Kidney epithelial cell (primary cell): ENCODE measurements at regions not wholly inside any gene's neighbourhood (a gene's known extent, or its start where the extent isn't known, plus 50 kb on each side); places are given as distances from the start of the nearest gene placed in this dataset.
A peak's percentile ranks its signal among the peaks of the same experiment; 100 is the strongest.

Source experiments
- DNase-seq: peaks from one replicate; pipeline ENCODE4 v3.0.0-alpha.2; 2010; ENCODE audit warnings: low read depth
- H3K27me3 ChIP-seq: 2 replicates; pipeline ENCODE4 v1.6.0; 2011; ENCODE audit warnings: low read length; ENCODE audit not compliant: control insufficient read depth, insufficient read depth
- H3K36me3 ChIP-seq: 2 replicates; pipeline ENCODE4 v1.5.1; 2011; ENCODE audit warnings: low read length; ENCODE audit not compliant: control insufficient read depth, insufficient read depth
- H3K4me3 ChIP-seq: 2 replicates; pipeline ENCODE4 v1.5.1; 2011; ENCODE audit warnings: low read depth, mild to moderate bottlenecking, control low read depth, low read length
- TF ChIP-seq, protein P1 (sequence below): IDR thresholded peaks from 2 replicates; pipeline ENCODE4 v1.5.1; 2011; ENCODE audit warnings: mild to moderate bottlenecking, moderate library complexity, low read length, control low read depth, inconsistent platforms; ENCODE audit not compliant: insufficient read depth, poor library complexity, severe bottlenecking

GRCh38 chr7:84565345-84566074 is 370.9 kb upstream of the SEMA3A start:
- TF ChIP-seq, protein P1, sequence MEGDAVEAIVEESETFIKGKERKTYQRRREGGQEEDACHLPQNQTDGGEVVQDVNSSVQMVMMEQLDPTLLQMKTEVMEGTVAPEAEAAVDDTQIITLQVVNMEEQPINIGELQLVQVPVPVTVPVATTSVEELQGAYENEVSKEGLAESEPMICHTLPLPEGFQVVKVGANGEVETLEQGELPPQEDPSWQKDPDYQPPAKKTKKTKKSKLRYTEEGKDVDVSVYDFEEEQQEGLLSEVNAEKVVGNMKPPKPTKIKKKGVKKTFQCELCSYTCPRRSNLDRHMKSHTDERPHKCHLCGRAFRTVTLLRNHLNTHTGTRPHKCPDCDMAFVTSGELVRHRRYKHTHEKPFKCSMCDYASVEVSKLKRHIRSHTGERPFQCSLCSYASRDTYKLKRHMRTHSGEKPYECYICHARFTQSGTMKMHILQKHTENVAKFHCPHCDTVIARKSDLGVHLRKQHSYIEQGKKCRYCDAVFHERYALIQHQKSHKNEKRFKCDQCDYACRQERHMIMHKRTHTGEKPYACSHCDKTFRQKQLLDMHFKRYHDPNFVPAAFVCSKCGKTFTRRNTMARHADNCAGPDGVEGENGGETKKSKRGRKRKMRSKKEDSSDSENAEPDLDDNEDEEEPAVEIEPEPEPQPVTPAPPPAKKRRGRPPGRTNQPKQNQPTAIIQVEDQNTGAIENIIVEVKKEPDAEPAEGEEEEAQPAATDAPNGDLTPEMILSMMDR = no peak
- H3K4me3 ChIP-seq = no peak overlapping the region
- no peaks in the 10 kb centered on the region for H3K36me3 ChIP-seq
- DNase-seq = no peak
- H3K27me3 ChIP-seq = no peaks in the 10 kb centered on the region

DNA sequence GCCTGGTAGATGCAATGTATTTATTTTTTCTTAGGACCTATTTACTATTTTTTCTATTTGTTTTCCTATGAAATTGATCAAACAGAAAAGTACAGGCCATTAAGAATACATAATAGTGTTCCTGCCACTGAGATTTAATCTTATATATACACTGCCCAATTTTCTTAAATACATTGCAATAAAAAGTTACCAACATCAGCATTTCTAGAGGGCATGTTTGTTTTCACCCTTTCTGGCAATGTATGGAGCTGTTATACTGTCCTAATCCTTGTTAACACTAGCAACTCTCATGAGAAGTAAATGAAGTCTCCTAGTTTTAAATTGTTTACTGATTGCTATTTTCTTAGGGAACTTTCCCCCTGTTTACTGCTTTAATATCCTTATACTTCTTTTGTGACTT is 359.1 kb upstream of the SEMA3A start:
- no peak for DNase-seq
- no peak overlapping the region for H3K4me3 ChIP-seq
- H3K27me3 ChIP-seq = no peaks in the 10 kb centered on the region
- no peaks in the 10 kb centered on the region for H3K36me3 ChIP-seq
- TF ChIP-seq, protein P1 = no peak

DNA sequence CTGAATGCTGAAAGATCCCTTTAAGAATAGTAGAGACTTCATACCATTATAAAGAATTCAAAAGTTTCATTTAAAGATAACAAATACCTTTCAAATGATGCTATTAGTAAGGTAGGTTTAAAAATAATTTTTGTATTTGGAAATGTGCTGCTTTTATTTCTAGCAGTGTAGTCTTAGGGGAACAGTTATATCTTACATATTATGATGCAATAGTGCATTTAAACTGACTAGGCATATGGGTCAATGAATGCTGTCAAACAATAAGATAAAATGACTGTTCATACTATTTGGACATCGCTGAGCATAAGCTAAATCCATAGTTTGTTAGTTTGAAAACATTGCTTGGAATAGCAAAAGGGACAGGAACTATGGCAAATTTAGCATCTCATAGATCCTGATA is 354.8 kb upstream of the SEMA3A start:
- H3K36me3 ChIP-seq = no peaks in the 10 kb centered on the region
- TF ChIP-seq, protein P1 = no peak
- no peaks in the 10 kb centered on the region for H3K27me3 ChIP-seq
- DNase-seq = no peak
- H3K4me3 ChIP-seq = no peak overlapping the region

GRCh38 chr7:84548366-84549365 is 354.1 kb upstream of the SEMA3A start:
- DNase-seq = peak; percentile 71
- TF ChIP-seq, protein P1 = no peak
- no peaks in the 10 kb centered on the region for H3K36me3 ChIP-seq
- H3K27me3 ChIP-seq = no peaks in the 10 kb centered on the region
- no peak overlapping the region for H3K4me3 ChIP-seq

GRCh38 chr7:84547331-84547730 is 352.7 kb upstream of the SEMA3A start:
- TF ChIP-seq, protein P1 = no peak
- no peaks in the 10 kb centered on the region for H3K27me3 ChIP-seq
- H3K36me3 ChIP-seq = no peaks in the 10 kb centered on the region
- H3K4me3 ChIP-seq = no peak overlapping the region
- DNase-seq = no peak
